ENCODE measurements at regions not wholly inside any gene's neighbourhood (a gene's known extent, or its start where the extent isn't known, plus 50 kb on each side); places are given as distances from the start of the nearest gene placed in this dataset.
A peak's percentile ranks its signal among the peaks of the same experiment; 100 is the strongest.
"Not testable (repeated sequence)": the region's sequence is repeated elsewhere in the genome, so short reads cannot be mapped to it uniquely, and the experiment has no call there.

DNA sequence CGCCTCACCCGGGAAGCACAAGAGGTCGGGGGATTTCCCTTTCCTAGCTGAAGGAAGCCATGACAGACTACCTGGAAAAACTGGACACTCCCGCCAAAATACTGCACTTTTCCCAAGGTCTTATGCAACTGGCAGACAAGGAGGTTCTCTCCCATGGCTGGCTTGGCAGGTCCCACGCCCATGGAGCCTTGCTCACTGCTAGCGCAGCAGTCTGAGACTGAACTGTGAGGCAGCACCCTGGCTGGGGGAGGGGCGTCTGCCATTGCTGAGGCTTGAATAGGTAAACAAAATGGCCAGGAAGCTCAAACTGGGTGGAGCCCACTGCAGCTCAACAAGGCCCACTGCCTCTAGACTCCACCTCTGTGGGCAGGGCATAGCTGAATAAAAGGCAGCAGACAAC, 92.1 kb downstream of the C4BPA start:
- in situ Hi-C loops (cut with MboI; ENCODE audit: low pct_unique_long_range_greater_than_20kb, low sequenced_read_pairs); DNase-seq: not testable (repeated sequence)

DNA sequence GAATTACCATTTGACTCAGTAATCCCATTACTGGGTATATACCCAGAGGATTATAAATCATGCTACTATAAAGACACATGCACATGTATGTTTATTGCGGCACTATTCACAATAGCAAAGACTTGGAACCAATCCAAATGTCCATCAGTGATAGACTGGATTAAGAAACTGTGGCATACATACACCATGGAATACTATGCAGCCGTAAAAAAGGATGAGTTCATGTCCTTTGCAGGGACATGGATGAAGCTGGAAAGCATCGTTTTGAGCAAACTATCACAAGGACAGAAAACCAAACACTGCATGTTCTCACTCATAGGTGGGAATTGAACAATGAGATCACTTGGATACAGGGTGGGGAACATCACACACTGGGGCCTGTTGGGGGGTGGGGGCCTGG, 97.5 kb downstream of the C4BPA start:
- DNase-seq; in situ Hi-C loops (cut with MboI; ENCODE audit: low pct_unique_long_range_greater_than_20kb, low sequenced_read_pairs): not testable (repeated sequence)

DNA sequence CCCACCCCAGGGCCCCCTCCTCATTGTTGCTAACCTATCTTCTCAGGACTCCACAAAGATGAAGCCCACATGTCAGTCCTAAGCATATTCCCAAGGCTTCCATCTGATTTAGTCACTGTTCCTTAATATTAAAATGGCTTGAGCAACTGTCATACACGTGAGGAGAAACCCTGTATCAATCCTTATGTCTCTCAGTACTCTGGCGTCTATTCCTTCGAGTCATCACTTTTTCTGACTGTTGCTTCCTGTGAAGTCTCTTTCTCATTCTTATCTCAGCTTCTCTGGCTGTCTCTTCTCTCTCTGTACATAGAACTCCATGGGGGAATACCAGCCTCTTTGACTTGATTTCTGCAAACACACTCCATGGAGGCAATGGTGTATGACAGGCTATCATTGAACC, 98.4 kb downstream of the C4BPA start:
- DNase-seq, result no peak
- in situ Hi-C loops (cut with MboI; ENCODE audit: low pct_unique_long_range_greater_than_20kb, low sequenced_read_pairs), result no loop called here

DNA sequence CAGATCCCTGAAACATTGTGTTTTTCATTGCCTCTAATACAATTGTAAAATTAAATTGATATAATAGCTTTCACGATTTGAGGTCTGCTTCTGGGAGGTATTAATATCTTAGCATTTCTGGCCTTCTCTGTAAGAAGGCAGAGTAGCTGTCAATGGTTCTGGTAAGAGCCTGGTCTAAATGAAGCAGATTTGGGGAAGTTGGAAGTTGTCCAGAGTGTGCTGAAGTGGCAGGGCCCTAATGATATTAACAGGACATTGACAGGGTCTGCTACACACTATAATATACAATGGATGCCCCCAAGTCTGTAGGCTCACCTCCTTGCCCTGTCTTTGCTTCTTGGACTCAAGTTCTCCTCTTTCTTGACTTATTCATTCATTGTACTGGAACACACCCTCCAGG, 99.5 kb downstream of the C4BPA start:
- in situ Hi-C loops (cut with MboI; ENCODE audit: low pct_unique_long_range_greater_than_20kb, low sequenced_read_pairs), result no loop called here
- DNase-seq, result peak; percentile 8

DNA sequence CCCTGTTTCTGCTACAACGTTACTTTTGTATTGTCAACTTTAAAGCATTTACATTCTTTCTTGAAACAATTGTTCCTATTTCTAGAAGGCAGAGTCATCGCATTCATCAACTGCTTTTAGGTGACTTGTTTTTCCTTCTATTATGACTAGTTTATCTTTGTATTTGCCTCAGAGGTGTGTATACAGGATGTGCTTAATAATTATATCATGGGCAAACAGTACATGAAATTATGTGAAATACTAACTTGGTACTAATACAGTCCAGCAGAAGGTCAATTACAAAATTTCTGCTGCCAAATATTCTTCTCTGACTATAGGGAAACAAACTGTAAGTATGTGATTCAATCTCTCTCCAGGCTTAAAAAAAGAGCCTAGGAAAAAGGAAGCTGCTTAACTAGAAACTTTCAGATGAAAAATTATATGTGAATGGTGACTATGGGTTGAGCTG, 101.6 kb downstream of the C4BPA start:
- DNase-seq, result no peak
- in situ Hi-C loops (cut with MboI; ENCODE audit: low pct_unique_long_range_greater_than_20kb, low sequenced_read_pairs), result no loop called here

DNA sequence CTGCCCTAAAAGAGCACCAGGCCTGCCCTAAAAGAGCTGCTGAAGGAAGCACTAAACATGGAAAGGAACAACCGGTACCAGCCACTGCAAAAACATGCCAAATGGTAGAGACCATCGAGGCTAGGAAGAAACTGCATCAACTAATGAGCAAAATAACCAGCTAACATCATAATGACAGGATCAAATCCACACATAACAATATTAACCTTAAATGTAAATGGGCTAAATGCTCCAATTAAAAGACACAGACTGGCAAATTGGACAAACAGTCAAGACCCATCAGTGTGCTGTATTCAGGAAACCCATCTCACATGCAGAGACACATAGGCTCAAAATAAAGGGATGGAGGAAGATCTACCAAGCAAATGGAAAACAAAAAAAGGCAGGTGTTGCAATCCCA, 104.7 kb downstream of the C4BPA start:
- in situ Hi-C loops (cut with MboI; ENCODE audit: low pct_unique_long_range_greater_than_20kb, low sequenced_read_pairs); DNase-seq: not testable (repeated sequence)

DNA sequence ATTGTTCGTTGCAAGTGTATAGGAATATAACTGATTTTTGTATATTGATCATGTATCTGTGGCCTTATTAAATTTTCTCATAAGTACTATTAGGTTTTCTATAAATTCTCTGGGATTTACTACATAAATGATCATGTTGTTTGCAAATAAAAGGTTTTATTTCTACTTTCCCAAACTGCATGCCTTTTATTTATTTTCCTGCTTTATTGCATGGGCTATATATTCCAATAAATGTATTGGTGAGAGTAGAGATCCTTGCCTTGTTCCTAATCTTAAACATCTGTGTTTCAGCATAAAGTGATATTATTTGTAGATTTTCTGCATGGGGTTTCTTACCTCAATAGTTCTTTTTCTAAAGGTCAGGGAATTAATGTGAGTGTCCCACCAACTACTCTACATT, 107.0 kb upstream of the CD55 start:
- in situ Hi-C loops (cut with MboI; ENCODE audit: low pct_unique_long_range_greater_than_20kb, low sequenced_read_pairs), result no loop called here
- no peak for DNase-seq

DNA sequence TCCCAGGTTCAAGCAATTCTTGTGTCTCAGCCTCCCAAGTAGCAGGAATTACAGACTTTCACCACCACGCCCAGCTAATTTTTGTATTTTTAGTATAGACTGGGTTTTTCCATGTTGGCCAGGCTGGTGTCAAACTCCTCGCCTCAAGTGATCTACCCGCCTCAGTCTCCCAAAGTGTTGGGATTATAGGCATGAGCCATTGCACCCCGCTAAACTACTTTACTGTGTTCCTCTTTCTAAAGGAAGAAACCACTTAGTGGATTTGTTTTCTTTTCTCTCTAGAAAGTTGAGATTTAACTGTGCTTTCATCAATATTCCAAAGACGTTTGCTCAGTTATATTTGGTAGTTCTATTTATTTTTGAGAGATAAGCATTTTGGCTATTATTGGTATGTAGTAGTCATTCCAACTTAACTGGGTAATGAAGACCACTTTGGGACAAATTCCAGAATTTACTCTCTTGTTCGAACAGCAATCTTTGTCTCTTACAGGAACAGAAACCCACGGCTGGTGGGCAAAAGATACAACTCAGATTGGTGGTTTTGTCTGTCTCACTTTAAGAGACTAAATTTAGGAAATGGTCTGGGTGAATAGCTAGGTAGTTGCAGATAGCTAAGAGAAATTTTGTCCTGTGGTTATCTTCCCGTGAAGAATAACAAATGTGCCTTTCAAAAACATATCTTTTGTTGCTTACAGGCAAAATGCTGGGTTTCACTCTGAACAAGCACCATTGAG, 103.5 kb upstream of the CD55 start:
- in situ Hi-C loops (cut with MboI; ENCODE audit: low pct_unique_long_range_greater_than_20kb, low sequenced_read_pairs), result no loop called here
- DNase-seq, result no peak

DNA sequence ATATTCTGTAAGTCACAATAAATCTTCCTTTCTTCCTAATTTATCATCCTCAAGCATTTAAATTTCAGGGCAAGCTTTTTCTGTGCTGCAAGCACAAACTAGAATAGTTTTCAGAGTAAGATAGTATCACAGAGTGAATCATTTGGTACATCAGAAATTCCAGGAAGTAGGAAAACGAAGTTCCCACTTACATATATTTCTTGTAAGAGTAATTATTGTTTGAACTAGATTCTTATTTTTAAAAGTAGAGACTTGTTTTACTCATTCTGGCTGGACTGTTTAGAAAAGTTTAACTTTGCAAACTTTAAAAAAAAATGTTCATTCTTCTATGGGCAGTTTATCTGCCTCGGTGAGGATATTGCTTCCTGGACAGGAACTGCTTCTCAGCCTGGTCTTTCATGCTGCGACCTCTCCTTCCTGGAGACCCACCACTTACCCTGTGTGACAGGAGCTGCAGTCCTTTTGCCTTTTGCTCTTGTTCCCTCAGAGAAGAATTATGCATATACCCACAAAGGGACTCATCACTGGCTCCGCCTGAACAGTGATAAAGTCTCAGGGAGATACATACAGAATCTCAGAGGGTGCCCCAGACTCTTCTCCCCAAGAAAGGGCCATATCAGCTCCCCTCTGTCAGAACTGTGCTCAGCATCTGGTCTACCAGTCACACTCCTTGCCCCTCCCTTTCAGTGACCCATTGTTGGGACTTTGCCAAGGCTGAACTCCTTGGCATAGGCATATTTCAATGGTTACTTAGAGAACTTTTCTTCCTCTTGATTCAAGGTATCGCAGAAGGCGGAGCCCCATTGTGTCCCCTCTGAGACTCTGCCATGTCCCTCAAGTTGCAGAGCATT, 102.7 kb upstream of the CD55 start:
- DNase-seq, result no peak
- in situ Hi-C loops (cut with MboI; ENCODE audit: low pct_unique_long_range_greater_than_20kb, low sequenced_read_pairs), result no loop called here

DNA sequence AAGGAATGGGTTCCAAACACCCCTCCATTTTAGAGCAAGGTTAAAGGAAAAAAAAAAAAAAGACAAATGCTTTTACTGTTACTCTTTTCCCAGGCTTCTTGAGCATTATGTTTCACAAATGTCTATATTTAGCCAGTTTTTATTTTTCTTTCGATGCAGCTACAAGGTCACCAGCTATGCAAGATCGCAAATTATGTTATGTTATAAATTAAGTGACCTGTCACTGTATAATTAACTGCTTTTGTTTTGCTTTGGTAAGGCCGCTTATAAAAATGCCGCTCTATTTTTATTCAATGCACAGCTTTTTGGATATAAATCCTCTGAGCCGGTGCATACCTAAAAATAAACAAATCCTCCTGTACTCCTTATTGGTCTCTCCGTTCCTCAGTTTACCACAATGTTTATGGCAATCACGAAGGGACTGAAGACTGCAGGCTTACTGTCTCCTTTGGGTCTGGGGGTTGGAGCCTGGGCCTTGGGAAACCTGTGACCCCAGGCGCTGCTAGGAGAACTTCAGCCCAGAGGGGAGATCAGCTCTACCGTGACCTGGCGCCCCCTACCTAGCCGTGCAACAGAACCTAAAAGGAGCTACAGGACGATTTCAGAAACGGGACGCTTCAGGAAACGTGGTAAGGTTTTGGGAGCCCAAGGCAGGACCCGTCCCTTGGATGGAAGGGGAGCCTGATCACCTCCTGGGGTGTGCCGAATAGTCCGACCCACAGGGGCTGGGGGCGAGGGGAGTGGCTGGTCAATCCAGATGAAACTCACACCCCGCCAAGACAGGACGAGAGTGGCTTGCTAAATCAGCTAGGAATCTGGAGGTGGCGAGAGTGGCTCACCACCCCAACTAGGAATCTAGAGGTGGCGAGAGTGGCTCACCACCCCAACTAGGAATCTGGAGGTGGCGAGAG, 101.2 kb upstream of the CD55 start:
- in situ Hi-C loops (cut with MboI; ENCODE audit: low pct_unique_long_range_greater_than_20kb, low sequenced_read_pairs), result no loop called here
- no peak for DNase-seq

DNA sequence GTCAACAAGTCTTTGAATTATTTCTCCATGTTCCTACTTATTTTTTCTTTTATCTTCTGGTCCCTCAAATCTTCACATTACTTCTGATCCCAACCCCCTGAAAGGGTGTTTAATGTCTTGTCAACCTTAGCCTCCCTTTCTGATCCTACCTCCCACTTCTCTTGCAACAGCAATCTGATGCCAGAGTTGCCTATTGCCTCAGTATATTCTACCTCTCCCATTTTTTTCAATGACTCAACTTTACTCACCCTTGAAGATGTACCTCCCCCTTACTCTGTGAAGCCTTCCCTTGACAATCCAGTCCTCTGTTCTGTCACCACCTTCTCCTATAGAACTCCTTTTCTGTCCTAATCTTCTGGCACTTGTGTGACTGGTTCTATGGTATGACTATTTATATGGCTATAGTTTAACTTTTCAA, 99.5 kb upstream of the CD55 start:
- no peak for DNase-seq
- in situ Hi-C loops (cut with MboI; ENCODE audit: low pct_unique_long_range_greater_than_20kb, low sequenced_read_pairs), result no loop called here

DNA sequence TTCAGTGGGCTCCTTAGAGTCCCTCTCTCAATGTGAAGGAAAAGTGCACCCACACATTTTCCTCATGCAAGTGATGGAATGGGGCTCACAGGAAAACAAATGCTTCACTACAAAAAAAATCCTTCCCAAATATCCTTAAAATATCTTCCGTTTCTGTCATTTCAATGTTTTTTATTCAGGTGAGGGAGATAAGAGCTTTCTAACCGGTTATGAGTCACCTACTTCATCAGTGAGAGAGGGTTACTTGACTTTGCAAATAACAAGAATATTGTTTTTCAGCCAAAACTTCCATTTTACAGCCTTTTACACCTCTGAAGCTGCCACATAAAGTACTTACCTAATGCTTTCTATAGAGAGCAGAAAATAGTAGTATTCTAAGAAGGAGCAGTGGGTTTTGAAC, 98.3 kb upstream of the CD55 start:
- DNase-seq, result no peak
- in situ Hi-C loops (cut with MboI; ENCODE audit: low pct_unique_long_range_greater_than_20kb, low sequenced_read_pairs), result no loop called here

DNA sequence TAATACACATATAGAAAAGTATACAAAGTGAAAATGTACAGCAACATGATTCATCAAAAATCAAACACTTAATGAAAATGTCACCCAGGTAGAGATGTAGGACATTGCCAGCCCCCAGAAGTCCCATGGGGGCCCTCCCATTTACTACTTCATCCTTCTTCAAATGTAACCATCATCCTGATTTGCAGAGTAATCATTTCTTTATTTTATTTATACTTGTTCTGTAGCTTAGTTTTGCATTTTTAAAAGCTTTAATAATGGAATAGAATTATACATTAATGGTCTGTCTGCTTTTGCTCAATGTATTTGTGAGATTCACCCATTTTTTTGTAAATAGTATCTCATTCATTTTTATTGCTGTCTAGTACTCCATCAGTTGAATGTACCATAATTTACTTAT, 96.8 kb upstream of the CD55 start:
- no peak for DNase-seq
- in situ Hi-C loops (cut with MboI; ENCODE audit: low pct_unique_long_range_greater_than_20kb, low sequenced_read_pairs), result no loop called here

DNA sequence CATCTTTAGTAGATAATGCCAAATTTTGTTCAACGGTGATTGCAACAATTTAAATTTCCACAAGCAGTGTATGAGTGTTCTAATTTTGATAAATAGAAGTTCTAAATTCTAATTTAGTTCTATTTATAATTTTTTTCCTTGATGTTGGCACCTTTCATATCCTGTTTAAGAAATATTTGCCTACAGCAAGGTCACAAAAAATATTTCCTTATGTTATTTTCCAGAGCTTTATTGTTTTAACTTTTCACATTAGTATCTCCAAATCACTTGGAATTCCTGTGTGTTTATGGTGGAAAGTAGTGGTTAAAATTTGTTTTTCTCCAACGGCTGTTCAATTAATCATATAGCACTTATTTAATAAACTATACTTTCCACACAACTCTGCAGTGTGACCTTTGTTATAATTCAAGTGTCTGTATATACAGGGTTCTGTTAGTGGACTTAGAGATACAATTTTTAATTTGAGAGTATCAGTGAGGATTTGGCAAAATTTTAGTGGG, 94.3 kb upstream of the CD55 start:
- DNase-seq, result no peak
- in situ Hi-C loops (cut with MboI; ENCODE audit: low pct_unique_long_range_greater_than_20kb, low sequenced_read_pairs), result no loop called here

DNA sequence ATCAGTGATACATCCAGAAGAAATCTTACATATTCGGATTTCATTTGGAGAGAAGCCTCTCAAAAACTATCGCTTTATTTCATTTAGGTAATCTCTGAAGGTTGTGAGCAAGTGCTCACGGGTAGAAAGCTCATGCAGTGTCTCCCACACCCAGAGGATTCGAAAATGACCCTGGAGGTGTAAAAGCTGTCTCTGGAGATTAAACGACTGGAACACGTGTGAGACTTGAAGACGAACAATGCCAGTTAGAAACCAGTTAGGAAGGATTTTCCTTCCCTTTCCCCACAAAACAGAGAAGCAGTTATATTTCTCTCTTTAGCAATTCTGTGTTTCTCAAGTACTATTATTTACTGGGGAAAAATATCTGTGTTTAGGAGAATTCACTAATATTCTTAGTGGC, 92.5 kb upstream of the CD55 start:
- in situ Hi-C loops (cut with MboI; ENCODE audit: low pct_unique_long_range_greater_than_20kb, low sequenced_read_pairs), result no loop called here
- DNase-seq, result no peak

DNA sequence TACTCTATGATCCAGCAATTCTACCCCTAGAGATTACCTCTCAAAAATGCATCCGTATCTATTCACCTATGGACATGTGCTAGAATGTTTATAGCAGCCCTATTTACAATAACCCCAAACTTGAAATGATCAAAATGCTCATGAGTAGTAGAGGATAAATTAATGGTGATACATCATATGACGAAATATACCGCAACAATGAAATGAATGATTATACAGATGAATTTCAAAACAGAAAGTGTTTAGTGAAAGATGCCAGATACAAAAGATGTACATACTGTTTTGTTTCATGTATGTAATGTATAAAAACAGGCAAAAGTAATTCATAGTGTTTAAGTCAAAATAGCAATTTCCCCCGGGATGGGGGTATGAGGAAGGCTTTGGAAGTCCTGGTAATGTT, 91.0 kb upstream of the CD55 start:
- in situ Hi-C loops (cut with MboI; ENCODE audit: low pct_unique_long_range_greater_than_20kb, low sequenced_read_pairs), result no loop called here
- no peak for DNase-seq

DNA sequence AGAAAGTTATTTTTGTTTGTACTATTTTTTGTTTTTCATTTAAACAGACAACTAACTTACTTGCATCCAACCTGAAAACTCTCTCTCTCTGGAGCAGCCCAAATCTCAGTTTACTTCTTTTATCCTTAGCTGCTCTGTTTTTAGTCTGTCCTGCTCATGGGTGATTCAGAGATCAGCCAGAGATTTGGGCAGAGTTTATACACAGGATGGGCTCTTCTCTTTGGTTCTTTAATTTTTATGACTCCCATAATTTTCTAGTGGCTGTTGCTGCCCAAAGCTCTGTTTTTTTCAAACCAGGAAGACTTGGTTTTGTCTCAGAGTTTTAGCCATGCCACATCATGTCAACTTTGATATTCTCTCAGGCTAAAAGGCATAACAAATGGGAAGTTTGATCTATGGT, 86.8 kb upstream of the CD55 start:
- in situ Hi-C loops (cut with MboI; ENCODE audit: low pct_unique_long_range_greater_than_20kb, low sequenced_read_pairs), result no loop called here
- DNase-seq, result no peak

DNA sequence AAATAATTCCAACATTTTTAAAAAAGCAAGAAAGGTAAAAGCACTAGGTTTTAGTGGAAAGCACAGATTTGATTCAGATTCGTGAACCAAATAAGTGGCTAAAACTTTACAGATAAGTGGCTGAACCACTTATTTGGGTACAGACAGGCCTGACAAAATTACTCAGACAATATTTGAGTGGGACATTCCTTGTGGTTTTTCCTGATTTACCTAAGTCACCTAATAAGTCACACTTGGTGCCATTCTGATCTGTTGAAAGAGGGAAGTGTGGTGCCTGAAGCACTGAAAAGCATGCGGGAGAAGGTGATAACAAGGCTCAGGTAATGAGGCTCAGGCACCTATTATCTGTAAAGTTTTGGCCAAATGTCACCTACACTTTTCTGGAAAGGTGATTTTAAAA, 81.6 kb upstream of the CD55 start:
- in situ Hi-C loops (cut with MboI; ENCODE audit: low pct_unique_long_range_greater_than_20kb, low sequenced_read_pairs), result no loop called here
- DNase-seq, result no peak

DNA sequence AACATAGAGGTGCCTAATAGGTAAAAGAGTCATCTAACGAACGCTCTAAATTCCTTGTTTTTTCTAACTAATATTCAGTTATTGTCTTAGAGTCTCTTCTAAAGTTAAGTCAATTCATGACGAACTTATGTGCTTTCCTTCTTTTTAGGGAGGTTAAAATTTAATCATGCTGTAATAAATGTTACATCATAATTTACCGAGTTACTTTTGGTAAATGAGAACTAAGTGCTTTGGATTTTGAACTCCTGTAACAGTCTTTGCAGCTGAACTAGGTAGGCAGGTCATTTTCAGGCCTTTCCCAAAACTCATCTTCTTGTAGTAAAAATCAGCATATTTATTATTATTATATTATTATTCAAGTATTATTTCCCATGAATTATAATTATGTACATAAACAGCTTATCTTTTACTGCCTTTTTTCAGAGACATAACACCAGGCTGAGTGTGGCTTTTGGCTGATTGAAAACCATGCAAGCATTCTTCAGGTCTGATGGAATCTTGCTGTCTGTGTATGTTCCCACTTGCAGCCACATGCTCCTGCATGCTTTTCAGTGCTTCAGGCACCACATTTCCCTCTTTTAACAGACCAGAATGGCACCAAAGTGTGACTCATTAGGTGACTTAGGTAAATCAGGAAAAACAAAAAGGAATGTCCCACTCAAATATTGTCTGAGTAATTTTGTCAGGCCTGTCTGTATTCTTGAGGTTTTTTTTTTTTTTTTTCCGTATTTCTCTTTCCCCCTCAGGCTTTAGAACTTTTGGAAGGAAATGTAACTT, 81.0 kb upstream of the CD55 start:
- in situ Hi-C loops (cut with MboI; ENCODE audit: low pct_unique_long_range_greater_than_20kb, low sequenced_read_pairs), result no loop called here
- no peak for DNase-seq

Measured in KBM-7 (cell line).